ENCODE measurements at regions not wholly inside any gene's neighbourhood (a gene's known extent, or its start where the extent isn't known, plus 50 kb on each side); places are given as distances from the start of the nearest gene placed in this dataset.

GRCh38 chr5:53777864-53778618, 217.6 kb downstream of the NDUFS4 start (continued):
- TF ChIP-seq, protein P1, sequence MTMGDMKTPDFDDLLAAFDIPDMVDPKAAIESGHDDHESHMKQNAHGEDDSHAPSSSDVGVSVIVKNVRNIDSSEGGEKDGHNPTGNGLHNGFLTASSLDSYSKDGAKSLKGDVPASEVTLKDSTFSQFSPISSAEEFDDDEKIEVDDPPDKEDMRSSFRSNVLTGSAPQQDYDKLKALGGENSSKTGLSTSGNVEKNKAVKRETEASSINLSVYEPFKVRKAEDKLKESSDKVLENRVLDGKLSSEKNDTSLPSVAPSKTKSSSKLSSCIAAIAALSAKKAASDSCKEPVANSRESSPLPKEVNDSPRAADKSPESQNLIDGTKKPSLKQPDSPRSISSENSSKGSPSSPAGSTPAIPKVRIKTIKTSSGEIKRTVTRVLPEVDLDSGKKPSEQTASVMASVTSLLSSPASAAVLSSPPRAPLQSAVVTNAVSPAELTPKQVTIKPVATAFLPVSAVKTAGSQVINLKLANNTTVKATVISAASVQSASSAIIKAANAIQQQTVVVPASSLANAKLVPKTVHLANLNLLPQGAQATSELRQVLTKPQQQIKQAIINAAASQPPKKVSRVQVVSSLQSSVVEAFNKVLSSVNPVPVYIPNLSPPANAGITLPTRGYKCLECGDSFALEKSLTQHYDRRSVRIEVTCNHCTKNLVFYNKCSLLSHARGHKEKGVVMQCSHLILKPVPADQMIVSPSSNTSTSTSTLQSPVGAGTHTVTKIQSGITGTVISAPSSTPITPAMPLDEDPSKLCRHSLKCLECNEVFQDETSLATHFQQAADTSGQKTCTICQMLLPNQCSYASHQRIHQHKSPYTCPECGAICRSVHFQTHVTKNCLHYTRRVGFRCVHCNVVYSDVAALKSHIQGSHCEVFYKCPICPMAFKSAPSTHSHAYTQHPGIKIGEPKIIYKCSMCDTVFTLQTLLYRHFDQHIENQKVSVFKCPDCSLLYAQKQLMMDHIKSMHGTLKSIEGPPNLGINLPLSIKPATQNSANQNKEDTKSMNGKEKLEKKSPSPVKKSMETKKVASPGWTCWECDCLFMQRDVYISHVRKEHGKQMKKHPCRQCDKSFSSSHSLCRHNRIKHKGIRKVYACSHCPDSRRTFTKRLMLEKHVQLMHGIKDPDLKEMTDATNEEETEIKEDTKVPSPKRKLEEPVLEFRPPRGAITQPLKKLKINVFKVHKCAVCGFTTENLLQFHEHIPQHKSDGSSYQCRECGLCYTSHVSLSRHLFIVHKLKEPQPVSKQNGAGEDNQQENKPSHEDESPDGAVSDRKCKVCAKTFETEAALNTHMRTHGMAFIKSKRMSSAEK (CRISPR knock-in tag; IDR thresholded peaks at IDR 0.05; ENCODE audit: borderline replicate concordance) = no peak
- TF ChIP-seq FOXK1 (CRISPR knock-in tag; IDR thresholded peaks at IDR 0.05) (no peak), HMGA2 (CRISPR knock-in tag; IDR thresholded peaks at IDR 0.05) (no peak)

DNA sequence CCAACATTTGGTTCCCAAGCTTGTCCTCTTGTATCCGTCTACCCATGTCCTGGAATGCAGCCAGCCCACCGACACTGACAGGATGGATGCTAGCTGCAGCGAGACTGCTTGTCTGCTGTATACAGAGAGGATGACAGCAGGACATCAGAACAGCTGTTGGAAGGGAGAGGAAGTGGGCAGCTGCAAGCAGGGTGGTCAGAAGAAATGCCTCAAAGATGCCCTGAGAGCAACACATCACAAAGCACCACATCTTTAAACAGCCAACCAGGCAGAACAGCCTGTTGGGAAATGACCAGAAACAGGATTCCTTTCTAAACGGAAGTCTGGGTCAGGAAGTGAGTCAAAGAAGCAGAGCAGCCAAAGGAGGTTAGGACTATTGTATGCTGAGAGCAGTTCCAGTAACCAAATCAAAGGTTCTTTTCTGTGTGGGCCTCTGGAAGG, 219.1 kb downstream of the NDUFS4 start:
- Mint-ChIP-seq H3K9me3 (no peaks in the 10 kb centered on the region), H3K36me3 (no peaks in the 10 kb centered on the region), H3K4me1 (peaks cover 17% of the 10 kb centered on the region), H3K27me3 (ENCODE audit: low read depth) (no peaks in the 10 kb centered on the region), H3K27ac (0 out of 2 replicates have a peak overlapping the region, but pooled peaks have one; percentile 4), H3K4me3 (no peak overlapping the region)
- POLR2A ChIA-PET = no interaction called here
- CTCF ChIA-PET = no interaction called here
- TF ChIP-seq CREB1 (CRISPR knock-in tag; IDR thresholded peaks at IDR 0.05) = no peak
- TF ChIP-seq TCF7 (CRISPR knock-in tag; IDR thresholded peaks at IDR 0.05; ENCODE audit: low read depth) = no peak
- TF ChIP-seq JAZF1 (CRISPR knock-in tag; IDR thresholded peaks at IDR 0.05) = no peak
- TF ChIP-seq, protein P2, sequence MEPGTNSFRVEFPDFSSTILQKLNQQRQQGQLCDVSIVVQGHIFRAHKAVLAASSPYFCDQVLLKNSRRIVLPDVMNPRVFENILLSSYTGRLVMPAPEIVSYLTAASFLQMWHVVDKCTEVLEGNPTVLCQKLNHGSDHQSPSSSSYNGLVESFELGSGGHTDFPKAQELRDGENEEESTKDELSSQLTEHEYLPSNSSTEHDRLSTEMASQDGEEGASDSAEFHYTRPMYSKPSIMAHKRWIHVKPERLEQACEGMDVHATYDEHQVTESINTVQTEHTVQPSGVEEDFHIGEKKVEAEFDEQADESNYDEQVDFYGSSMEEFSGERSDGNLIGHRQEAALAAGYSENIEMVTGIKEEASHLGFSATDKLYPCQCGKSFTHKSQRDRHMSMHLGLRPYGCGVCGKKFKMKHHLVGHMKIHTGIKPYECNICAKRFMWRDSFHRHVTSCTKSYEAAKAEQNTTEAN (CRISPR knock-in tag; IDR thresholded peaks at IDR 0.05) = no peak
- no peak for TF ChIP-seq ZNF281 (CRISPR knock-in tag; IDR thresholded peaks at IDR 0.05)
- TF ChIP-seq ETV6 (CRISPR knock-in tag; IDR thresholded peaks at IDR 0.05) = no peak
- TF ChIP-seq RORB (CRISPR knock-in tag; IDR thresholded peaks at IDR 0.05) = no peak
- TF ChIP-seq OVOL2 (CRISPR knock-in tag; IDR thresholded peaks at IDR 0.05; ENCODE audit: borderline replicate concordance) = no peak
- DNase-seq (ENCODE audit: low spot score) (no peak), ATAC-seq (no peak)

GRCh38 chr5:53782620-53783019, 222.2 kb downstream of the NDUFS4 start:
- DNase-seq (ENCODE audit: low spot score) (no peak), ATAC-seq (no peak)
- ChIA-PET POLR2A (no interaction called here), CTCF (no interaction called here)
- H3K4me3 Mint-ChIP-seq = no peak overlapping the region
- TF ChIP-seq, protein P3, sequence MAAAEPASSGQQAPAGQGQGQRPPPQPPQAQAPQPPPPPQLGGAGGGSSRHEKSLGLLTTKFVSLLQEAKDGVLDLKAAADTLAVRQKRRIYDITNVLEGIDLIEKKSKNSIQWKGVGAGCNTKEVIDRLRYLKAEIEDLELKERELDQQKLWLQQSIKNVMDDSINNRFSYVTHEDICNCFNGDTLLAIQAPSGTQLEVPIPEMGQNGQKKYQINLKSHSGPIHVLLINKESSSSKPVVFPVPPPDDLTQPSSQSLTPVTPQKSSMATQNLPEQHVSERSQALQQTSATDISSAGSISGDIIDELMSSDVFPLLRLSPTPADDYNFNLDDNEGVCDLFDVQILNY (CRISPR knock-in tag; IDR thresholded peaks at IDR 0.05) = no peak
- TF ChIP-seq, protein P4, sequence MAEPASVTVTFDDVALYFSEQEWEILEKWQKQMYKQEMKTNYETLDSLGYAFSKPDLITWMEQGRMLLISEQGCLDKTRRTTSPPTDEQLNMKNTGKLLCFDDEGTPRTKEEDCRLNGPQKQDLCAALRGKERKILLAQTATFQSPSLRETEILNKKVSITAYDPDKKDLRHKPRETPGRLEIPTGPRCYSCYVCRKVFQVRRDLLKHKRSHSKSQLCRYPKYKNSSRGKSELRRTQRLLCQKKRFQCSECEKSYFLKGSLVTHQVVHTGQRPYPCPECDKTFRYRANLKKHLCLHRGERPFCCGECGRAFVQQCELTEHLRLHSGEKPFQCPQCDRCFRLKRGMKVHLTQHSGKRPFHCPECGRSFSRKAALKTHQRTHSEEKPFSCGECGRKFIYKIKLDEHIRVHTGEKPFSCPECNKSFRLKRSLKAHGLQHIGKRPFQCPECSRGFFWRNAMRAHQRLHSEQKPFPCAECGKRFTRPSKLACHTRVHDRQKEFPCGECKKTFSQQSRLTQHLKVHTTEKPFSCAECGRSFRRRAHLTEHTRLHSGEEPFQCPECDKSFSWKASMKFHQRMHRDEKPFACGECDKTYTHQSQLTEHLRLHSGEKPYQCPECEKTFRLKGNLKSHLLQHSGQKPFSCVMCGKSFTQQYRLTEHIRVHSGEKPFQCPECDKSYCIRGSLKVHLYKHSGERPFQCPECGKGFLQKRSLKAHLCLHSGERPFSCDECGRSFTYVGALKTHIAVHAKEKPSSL (CRISPR knock-in tag; conservative IDR thresholded peaks at IDR 0.05) = no peak
- TF ChIP-seq SMAD3 (CRISPR knock-in tag; IDR thresholded peaks at IDR 0.05; ENCODE audit: borderline replicate concordance) (no peak), ELF4 (CRISPR knock-in tag; IDR thresholded peaks at IDR 0.05; ENCODE audit: low read depth) (no peak), ZNF396 (CRISPR knock-in tag; IDR thresholded peaks at IDR 0.05; ENCODE audit: borderline replicate concordance) (no peak), CDX4 (CRISPR knock-in tag; IDR thresholded peaks at IDR 0.05; ENCODE audit: borderline replicate concordance) (no peak), NR3C1 (CRISPR knock-in tag; conservative IDR thresholded peaks at IDR 0.05; ENCODE audit: low read depth) (no peak)
- TF ChIP-seq, protein P5, sequence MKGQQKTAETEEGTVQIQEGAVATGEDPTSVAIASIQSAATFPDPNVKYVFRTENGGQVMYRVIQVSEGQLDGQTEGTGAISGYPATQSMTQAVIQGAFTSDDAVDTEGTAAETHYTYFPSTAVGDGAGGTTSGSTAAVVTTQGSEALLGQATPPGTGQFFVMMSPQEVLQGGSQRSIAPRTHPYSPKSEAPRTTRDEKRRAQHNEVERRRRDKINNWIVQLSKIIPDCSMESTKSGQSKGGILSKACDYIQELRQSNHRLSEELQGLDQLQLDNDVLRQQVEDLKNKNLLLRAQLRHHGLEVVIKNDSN (CRISPR knock-in tag; IDR thresholded peaks at IDR 0.05) = no peak
- H3K4me1 Mint-ChIP-seq = peaks cover 27% of the 10 kb centered on the region
- peaks cover 7% of the 10 kb centered on the region for H3K9me3 Mint-ChIP-seq
- no peaks in the 10 kb centered on the region; the same call in 1 of the 2 replicates for H3K27me3 Mint-ChIP-seq (ENCODE audit: low read depth)
- H3K36me3 Mint-ChIP-seq = peaks cover under 1% of the 10 kb centered on the region; the same call in 1 of the 2 replicates
- no peak overlapping the region for H3K27ac Mint-ChIP-seq

All from WTC11 (cell line).